Loucy (cell line): ENCODE measurements at regions not wholly inside any gene's neighbourhood (a gene's known extent, or its start where the extent isn't known, plus 50 kb on each side); places are given as distances from the start of the nearest gene placed in this dataset.

Source experiments
- EZH2phosphoT487 ChIP-seq: fragments of 200-600 bp; IDR thresholded peaks from 2 replicates; pipeline ENCODE4 v1.6.1; 2018; ENCODE audit warnings: antibody characterized with exemption, mild to moderate bottlenecking, moderate library complexity, borderline replicate concordance
- TF ChIP-seq, protein P1 (sequence below): fragments of 200-600 bp; sonication (generic); conservative IDR thresholded peaks from 2 replicates; pipeline ENCODE4 v1.5.1; 2014; ENCODE audit warnings: mild to moderate bottlenecking, antibody characterized with exemption, low read length

- TF ChIP-seq, protein P1, sequence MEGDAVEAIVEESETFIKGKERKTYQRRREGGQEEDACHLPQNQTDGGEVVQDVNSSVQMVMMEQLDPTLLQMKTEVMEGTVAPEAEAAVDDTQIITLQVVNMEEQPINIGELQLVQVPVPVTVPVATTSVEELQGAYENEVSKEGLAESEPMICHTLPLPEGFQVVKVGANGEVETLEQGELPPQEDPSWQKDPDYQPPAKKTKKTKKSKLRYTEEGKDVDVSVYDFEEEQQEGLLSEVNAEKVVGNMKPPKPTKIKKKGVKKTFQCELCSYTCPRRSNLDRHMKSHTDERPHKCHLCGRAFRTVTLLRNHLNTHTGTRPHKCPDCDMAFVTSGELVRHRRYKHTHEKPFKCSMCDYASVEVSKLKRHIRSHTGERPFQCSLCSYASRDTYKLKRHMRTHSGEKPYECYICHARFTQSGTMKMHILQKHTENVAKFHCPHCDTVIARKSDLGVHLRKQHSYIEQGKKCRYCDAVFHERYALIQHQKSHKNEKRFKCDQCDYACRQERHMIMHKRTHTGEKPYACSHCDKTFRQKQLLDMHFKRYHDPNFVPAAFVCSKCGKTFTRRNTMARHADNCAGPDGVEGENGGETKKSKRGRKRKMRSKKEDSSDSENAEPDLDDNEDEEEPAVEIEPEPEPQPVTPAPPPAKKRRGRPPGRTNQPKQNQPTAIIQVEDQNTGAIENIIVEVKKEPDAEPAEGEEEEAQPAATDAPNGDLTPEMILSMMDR, result no peak
- TF ChIP-seq EZH2phosphoT487, result no peak
Measured at GRCh38 chr4:100117750-100118149, 72.5 kb downstream of the DDIT4L start.
